Lower lobe of right lung (tissue), 2 donors: ENCODE measurements at regions not wholly inside any gene's neighbourhood (a gene's known extent, or its start where the extent isn't known, plus 50 kb on each side); places are given as distances from the start of the nearest gene placed in this dataset.

Experiments
- ATAC-seq, 2 donors: fragments of 200-7000 bp; cut with Tn5 transposase; one replicate each; pipeline ENCODE4 v1.9.1; 2020 to 2022; ENCODE audit warnings: mild to moderate bottlenecking in 2 of 2, moderate library complexity in 2 of 2
- DNase-seq: peaks from one replicate; pipeline ENCODE4 v3.0.0-alpha.2; 2020
- H3K27ac ChIP-seq: fragments of 200-600 bp; one replicate; pipeline ENCODE4 v1.8.0; 2022
- H3K27me3 ChIP-seq: fragments of 200-600 bp; one replicate; pipeline ENCODE4 v1.8.0; 2022; ENCODE audit warnings: low read depth
- H3K36me3 ChIP-seq: fragments of 200-600 bp; one replicate; pipeline ENCODE4 v1.8.0; 2022; ENCODE audit warnings: mild to moderate bottlenecking
- H3K4me1 ChIP-seq: fragments of 200-600 bp; one replicate; pipeline ENCODE4 v1.8.0; 2022
- H3K4me3 ChIP-seq: fragments of 200-600 bp; one replicate; pipeline ENCODE4 v1.8.0; 2022; ENCODE audit warnings: mild to moderate bottlenecking
- H3K9me3 ChIP-seq: fragments of 200-600 bp; one replicate; pipeline ENCODE4 v1.8.0; 2022
- intact Hi-C: fragments of 100-400 bp; cut with DNase I; formaldehyde crosslinking; loops from one replicate; pipeline ENCODE4 v1.11.0; 2022
- TF ChIP-seq, protein P1 (sequence below): fragments of 200-600 bp; IDR thresholded peaks from one replicate; pipeline ENCODE4 v1.8.0; 2022; ENCODE audit warnings: antibody characterized with exemption, mild to moderate bottlenecking
- donor health status: DM: no; HTN: yes; CAD: no; lungs with severe emphysema.

DNA sequence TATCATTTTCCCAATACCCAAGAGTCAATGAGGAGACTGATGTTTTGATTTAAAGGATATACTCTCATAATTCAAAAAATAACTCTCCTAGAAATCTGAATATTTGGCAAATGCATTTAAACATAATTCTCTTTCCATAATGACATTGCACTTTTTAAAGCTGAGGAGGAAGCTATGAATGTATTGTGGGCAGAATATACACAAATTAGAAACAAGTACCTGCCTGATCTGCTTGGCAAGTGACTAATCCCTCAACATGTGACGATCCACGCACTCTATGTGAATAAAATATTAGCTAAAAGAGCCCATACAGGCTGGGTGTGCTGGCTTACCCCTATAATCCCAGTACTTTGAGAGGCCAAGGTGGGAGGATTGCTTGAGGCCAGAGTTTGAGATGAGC lies 88.3 kb upstream of the CCDC28A start:
- Histone ChIP-seq H3K4me3 (no peak overlapping the region), H3K36me3 (no peaks in the 10 kb centered on the region), H3K9me3 (no peaks in the 10 kb centered on the region), H3K27me3 (no peaks in the 10 kb centered on the region), H3K4me1 (peaks cover 5% of the 10 kb centered on the region), H3K27ac (no peak overlapping the region)
- DNase-seq (no peak), ATAC-seq (no peak)
- TF ChIP-seq, protein P1, sequence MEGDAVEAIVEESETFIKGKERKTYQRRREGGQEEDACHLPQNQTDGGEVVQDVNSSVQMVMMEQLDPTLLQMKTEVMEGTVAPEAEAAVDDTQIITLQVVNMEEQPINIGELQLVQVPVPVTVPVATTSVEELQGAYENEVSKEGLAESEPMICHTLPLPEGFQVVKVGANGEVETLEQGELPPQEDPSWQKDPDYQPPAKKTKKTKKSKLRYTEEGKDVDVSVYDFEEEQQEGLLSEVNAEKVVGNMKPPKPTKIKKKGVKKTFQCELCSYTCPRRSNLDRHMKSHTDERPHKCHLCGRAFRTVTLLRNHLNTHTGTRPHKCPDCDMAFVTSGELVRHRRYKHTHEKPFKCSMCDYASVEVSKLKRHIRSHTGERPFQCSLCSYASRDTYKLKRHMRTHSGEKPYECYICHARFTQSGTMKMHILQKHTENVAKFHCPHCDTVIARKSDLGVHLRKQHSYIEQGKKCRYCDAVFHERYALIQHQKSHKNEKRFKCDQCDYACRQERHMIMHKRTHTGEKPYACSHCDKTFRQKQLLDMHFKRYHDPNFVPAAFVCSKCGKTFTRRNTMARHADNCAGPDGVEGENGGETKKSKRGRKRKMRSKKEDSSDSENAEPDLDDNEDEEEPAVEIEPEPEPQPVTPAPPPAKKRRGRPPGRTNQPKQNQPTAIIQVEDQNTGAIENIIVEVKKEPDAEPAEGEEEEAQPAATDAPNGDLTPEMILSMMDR: no peak
- intact Hi-C loops: no loop called here

DNA sequence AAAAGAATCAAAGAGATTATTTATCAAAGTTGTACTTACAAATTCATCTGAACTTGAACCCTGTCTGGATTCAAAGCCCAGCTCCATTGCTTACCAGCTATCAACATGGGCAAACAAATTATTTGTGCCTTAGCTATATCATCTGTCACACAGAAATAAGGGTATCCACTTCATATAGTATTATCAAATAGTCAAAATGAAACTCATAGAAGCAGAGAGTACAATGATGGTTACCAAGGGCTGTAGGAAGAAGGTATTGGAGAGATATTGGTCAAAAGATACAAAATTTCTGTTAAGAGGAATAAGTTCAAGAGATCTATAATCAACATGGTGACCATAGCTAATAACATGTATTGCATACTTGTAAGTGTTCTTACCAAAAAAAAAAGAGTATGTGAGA lies 87.8 kb upstream of the CCDC28A start:
- Histone ChIP-seq H3K4me1 (peaks cover 5% of the 10 kb centered on the region), H3K36me3 (no peaks in the 10 kb centered on the region), H3K9me3 (no peaks in the 10 kb centered on the region), H3K27ac (no peak overlapping the region), H3K27me3 (no peaks in the 10 kb centered on the region), H3K4me3 (no peak overlapping the region)
- no peak for ATAC-seq
- intact Hi-C loops: no loop called here
- TF ChIP-seq, protein P1: no peak
- DNase-seq: no peak

DNA sequence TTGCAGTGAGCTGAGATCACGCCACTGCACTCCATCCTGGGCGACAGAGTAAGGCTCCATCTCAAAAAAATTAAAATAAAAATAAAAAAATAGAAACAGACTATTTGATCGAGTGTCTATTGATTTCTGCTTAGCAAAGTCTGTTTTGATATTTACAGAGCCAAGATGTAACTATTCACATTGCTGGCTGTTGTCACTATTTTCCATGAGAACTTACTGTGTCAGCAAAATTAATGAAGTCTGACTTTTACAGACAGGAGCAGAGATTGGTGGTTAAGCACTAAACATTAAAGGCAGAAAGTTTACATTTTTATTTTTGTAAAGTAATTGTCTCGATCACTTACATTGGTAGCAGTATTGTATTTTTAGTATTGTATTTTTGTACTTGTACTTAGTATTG lies 85.0 kb upstream of the CCDC28A start:
- Histone ChIP-seq H3K4me3 (no peak overlapping the region), H3K4me1 (peaks cover 7% of the 10 kb centered on the region), H3K27ac (no peak overlapping the region), H3K9me3 (no peaks in the 10 kb centered on the region), H3K27me3 (no peaks in the 10 kb centered on the region), H3K36me3 (no peaks in the 10 kb centered on the region)
- DNase-seq (no peak), ATAC-seq (no peak)
- intact Hi-C loops: no loop called here
- TF ChIP-seq, protein P1: no peak

DNA sequence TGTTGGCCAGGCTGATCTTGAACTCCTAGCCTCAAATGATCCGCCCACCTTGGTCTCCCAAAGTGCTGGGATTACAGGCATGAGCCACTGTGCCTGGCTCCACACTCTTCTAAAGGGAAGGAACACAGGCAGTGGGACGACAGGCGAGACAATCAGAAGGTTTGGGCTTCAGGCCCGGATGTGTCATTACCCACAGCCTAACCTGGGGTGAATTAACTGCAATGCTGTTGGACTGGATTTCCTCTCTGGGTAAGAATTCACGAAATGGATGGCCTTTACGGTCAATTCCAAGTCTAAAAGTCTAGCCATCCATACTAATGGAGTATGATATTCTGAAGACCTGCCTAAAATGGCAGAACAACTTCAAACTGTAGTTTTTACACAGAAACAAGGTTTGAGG lies 83.7 kb upstream of the CCDC28A start:
- intact Hi-C loops: no loop called here
- H3K27ac ChIP-seq: no peak overlapping the region
- peaks cover 7% of the 10 kb centered on the region for H3K4me1 ChIP-seq
- H3K27me3 ChIP-seq: no peaks in the 10 kb centered on the region
- DNase-seq (no peak), ATAC-seq (no peak)
- H3K9me3 ChIP-seq: no peaks in the 10 kb centered on the region
- no peak overlapping the region for H3K4me3 ChIP-seq
- H3K36me3 ChIP-seq: no peaks in the 10 kb centered on the region
- TF ChIP-seq, protein P1: no peak

DNA sequence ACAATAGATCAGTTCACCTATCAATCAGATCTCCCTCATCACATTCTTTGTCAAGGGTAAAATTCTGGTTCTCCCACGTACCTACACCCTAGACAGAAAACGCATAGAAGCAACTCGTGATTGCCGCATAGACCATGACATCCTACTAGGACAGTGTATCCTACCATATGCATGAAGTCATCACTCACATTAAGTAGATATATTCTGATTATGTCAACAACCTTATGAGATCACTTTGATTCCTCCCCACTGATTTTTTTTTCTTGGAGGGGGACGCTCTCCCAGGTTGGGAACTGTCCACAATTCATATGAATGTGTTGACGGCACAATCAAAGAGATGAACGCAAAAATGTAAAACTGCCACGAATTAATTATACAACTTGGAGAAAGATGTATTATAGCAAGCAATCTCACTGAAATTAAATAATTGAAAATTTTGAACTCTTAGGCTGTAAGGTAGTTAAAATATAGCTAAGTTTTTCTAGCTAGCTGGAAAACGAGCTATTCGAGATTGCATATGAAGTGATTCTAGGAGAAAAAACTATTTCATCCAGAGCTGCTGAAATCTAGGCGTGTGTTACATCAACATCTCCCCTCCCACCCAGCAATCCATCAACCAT lies 82.5 kb upstream of the CCDC28A start:
- TF ChIP-seq, protein P1: no peak
- H3K27me3 ChIP-seq: no peaks in the 10 kb centered on the region
- H3K4me1 ChIP-seq: peaks cover 7% of the 10 kb centered on the region
- ATAC-seq (no peak), DNase-seq (no peak)
- no peak overlapping the region for H3K27ac ChIP-seq
- no peaks in the 10 kb centered on the region for H3K9me3 ChIP-seq
- no peaks in the 10 kb centered on the region for H3K36me3 ChIP-seq
- H3K4me3 ChIP-seq: peak overlapping the region; percentile 76
- intact Hi-C loops: no loop called here
